ENCODE measurements at regions not wholly inside any gene's neighbourhood (a gene's known extent, or its start where the extent isn't known, plus 50 kb on each side); places are given as distances from the start of the nearest gene placed in this dataset.

GRCh38 chr20:46804126-46804525, 90.5 kb upstream of the EYA2 start:
- no peak for TF ChIP-seq POLR2A (IDR thresholded peaks at IDR 0.05)
- TF ChIP-seq CTCF (IDR thresholded peaks at IDR 0.05): no peak
